ENCODE measurements at regions not wholly inside any gene's neighbourhood (a gene's known extent, or its start where the extent isn't known, plus 50 kb on each side); places are given as distances from the start of the nearest gene placed in this dataset.

DNA sequence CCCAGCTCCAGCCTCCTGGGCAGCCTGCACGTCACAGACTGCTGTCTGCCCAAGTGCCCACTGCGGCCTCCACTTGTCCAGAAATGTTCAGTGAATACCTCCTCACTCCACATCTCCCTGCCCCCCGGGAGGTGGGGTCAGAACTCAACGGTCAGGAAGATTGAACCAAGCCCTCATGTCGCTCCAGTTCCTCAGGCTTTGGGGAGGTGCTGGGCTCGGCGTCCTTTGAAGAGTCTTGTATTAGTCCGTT lies 82.4 kb upstream of the LRPAP1 start:
- Histone ChIP-seq H3K4me3 (ENCODE audit: insufficient read depth, low read length, poor library complexity, severe bottlenecking) (no peak overlapping the region), H3K27me3 (ENCODE audit: low read length) (no peaks in the 10 kb centered on the region), H4K20me1 (ENCODE audit: low read depth, low read length) (no peaks in the 10 kb centered on the region), H3F3A (ENCODE audit: insufficient read depth) (no peaks in the 10 kb centered on the region), H3K9me3 (ENCODE audit: insufficient read depth, low read length) (no peaks in the 10 kb centered on the region), H3K36me3 (ENCODE audit: low read length) (no peaks in the 10 kb centered on the region), H3K4me2 (ENCODE audit: low read depth, low read length, poor library complexity, severe bottlenecking) (no peak overlapping the region), H3K9ac (ENCODE audit: low read length) (no peak overlapping the region), H3K9me2 (replicated peaks; ENCODE audit: insufficient read depth, low read length) (no peaks in the 10 kb centered on the region), H3K79me2 (ENCODE audit: insufficient read depth, low read length) (no peaks in the 10 kb centered on the region), H3K27ac (ENCODE audit: low read depth, low read length) (no peak overlapping the region), H2AFZ (ENCODE audit: low read depth, low read length, severe bottlenecking) (no peak overlapping the region)
- TF ChIP-seq, protein P1, sequence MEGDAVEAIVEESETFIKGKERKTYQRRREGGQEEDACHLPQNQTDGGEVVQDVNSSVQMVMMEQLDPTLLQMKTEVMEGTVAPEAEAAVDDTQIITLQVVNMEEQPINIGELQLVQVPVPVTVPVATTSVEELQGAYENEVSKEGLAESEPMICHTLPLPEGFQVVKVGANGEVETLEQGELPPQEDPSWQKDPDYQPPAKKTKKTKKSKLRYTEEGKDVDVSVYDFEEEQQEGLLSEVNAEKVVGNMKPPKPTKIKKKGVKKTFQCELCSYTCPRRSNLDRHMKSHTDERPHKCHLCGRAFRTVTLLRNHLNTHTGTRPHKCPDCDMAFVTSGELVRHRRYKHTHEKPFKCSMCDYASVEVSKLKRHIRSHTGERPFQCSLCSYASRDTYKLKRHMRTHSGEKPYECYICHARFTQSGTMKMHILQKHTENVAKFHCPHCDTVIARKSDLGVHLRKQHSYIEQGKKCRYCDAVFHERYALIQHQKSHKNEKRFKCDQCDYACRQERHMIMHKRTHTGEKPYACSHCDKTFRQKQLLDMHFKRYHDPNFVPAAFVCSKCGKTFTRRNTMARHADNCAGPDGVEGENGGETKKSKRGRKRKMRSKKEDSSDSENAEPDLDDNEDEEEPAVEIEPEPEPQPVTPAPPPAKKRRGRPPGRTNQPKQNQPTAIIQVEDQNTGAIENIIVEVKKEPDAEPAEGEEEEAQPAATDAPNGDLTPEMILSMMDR (IDR thresholded peaks at IDR 0.05; ENCODE audit: insufficient read depth, low read length, poor library complexity, severe bottlenecking), result no peak

DNA sequence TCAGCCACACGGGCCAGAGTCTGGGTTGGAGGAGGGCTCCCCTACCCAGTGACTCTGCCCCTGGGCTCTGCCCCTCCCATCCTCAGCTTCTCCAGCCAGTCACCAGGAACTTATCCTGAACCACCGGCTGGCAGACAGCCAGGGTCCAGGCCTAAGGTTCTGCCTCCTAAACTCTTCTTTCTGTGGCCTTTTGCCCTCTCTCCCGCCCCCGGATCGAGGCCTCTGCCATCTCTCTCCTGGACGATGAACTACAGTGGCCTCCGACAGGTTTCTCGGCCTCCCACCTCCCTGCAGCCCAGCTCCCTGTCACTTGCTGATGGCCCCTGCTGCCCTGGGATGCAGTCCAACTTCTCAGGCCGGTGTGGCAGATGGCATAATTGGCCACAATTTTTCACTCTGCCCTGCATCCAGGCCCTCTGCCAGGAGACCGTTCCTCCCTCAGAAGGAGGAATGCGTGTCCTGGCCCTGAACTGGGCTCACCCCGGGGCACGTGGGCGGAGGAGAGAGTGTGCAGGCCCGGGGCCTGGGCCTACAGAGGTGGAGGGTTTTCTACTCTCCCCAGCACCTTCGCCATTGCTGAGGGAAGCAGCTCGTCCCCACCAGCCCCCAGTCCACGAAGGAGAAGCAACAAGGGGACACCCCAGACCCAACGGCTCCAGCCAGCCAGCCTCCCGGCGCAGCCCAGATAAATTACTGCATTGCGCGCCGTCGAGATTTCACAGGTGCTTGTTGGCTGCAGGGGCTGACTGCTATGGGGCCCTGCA lies 81.9 kb upstream of the LRPAP1 start:
- Histone ChIP-seq H3K9me3 (ENCODE audit: insufficient read depth, low read length) (no peaks in the 10 kb centered on the region), H3K9me2 (replicated peaks; ENCODE audit: insufficient read depth, low read length) (no peaks in the 10 kb centered on the region), H3K27ac (ENCODE audit: low read depth, low read length) (no peak overlapping the region), H3K79me2 (ENCODE audit: insufficient read depth, low read length) (no peaks in the 10 kb centered on the region), H3F3A (ENCODE audit: insufficient read depth) (no peaks in the 10 kb centered on the region), H3K36me3 (ENCODE audit: low read length) (no peaks in the 10 kb centered on the region), H3K9ac (ENCODE audit: low read length) (no peak overlapping the region), H4K20me1 (ENCODE audit: low read depth, low read length) (no peaks in the 10 kb centered on the region), H2AFZ (ENCODE audit: low read depth, low read length, severe bottlenecking) (no peak overlapping the region), H3K27me3 (ENCODE audit: low read length) (no peaks in the 10 kb centered on the region), H3K4me2 (ENCODE audit: low read depth, low read length, poor library complexity, severe bottlenecking) (no peak overlapping the region), H3K4me3 (ENCODE audit: insufficient read depth, low read length, poor library complexity, severe bottlenecking) (no peak overlapping the region)
- TF ChIP-seq, protein P1 (IDR thresholded peaks at IDR 0.05; ENCODE audit: insufficient read depth, low read length, poor library complexity, severe bottlenecking), result no peak
- TF ChIP-seq EZH2phosphoT487 (conservative IDR thresholded peaks at IDR 0.05; ENCODE audit: low read length), result no peak

DNA sequence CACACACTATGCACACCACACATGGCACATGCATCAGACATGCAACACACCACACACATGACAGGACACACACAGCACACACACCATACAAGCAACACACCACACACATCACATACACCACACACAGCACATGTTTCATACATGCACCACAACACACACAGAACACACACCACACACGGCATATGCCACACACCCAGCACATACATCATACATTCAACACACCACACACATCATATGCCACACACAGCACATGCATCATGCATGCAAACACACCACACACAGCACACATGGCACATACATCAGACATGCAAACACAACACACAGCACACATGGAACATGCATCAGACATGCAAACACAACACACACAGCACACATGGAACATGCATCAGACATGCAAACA lies 80.7 kb upstream of the LRPAP1 start:
- no peaks in the 10 kb centered on the region for H3K79me2 ChIP-seq (ENCODE audit: insufficient read depth, low read length)
- H3K4me2 ChIP-seq (ENCODE audit: low read depth, low read length, poor library complexity, severe bottlenecking), result no peak overlapping the region
- no peaks in the 10 kb centered on the region for H3F3A ChIP-seq (ENCODE audit: insufficient read depth)
- no peak overlapping the region for H3K9ac ChIP-seq (ENCODE audit: low read length)
- no peak overlapping the region for H3K4me3 ChIP-seq (ENCODE audit: insufficient read depth, low read length, poor library complexity, severe bottlenecking)
- no peaks in the 10 kb centered on the region for H3K9me3 ChIP-seq (ENCODE audit: insufficient read depth, low read length)
- H3K27me3 ChIP-seq (ENCODE audit: low read length), result no peaks in the 10 kb centered on the region
- no peaks in the 10 kb centered on the region for H3K36me3 ChIP-seq (ENCODE audit: low read length)
- no peak overlapping the region for H3K27ac ChIP-seq (ENCODE audit: low read depth, low read length)
- no peak overlapping the region for H2AFZ ChIP-seq (ENCODE audit: low read depth, low read length, severe bottlenecking)
- no peak for TF ChIP-seq EZH2phosphoT487 (conservative IDR thresholded peaks at IDR 0.05; ENCODE audit: low read length)
- TF ChIP-seq, protein P1 (IDR thresholded peaks at IDR 0.05; ENCODE audit: insufficient read depth, low read length, poor library complexity, severe bottlenecking), result no peak
- H4K20me1 ChIP-seq (ENCODE audit: low read depth, low read length), result no peaks in the 10 kb centered on the region
- H3K9me2 ChIP-seq (replicated peaks; ENCODE audit: insufficient read depth, low read length), result no peaks in the 10 kb centered on the region

All from SU-DHL-6 (cell line).